MCF 10A (cell line): ENCODE measurements at regions not wholly inside any gene's neighbourhood (a gene's known extent, or its start where the extent isn't known, plus 50 kb on each side); places are given as distances from the start of the nearest gene placed in this dataset.

ENCODE experiments used
- BruUV-seq: library from RNA; stranded (reverse); fragments of 400-500 nt; replicated peaks from 2 replicates; lab custom pipeline; 2021; lab: Mats Ljungman, UMichigan
- CTCF ChIA-PET: fragments of 300-600 bp; sonication (Branson Sonifier 250); formaldehyde crosslinking; extraction: SDS; loops from one replicate; lab custom pipeline; 2021; ENCODE audit warnings: antibody characterized with exemption, inconsistent platforms; lab: Yijun Ruan, JAX
- POLR2A ChIA-PET: fragments of 300-600, 350-650 bp; sonication (Branson Sonifier 250); formaldehyde crosslinking; extraction: SDS; loops from one replicate; lab custom pipeline; 2020; ENCODE audit warnings: antibody characterized with exemption, inconsistent platforms; lab: Yijun Ruan, JAX
- DNase-seq: peaks from one replicate; pipeline ENCODE4 v3.0.0-alpha.2; 2018; ENCODE audit not compliant: unreplicated experiment
- H3K27ac Mint-ChIP-seq: one replicate; pipeline ENCODE4 v1.8.0; 2022; ENCODE audit warnings: mild to moderate bottlenecking, low read depth, mixed read lengths; ENCODE audit not compliant: unreplicated experiment
- H3K27me3 Mint-ChIP-seq: one replicate; pipeline ENCODE4 v1.8.0; 2022; ENCODE audit warnings: mixed read lengths; ENCODE audit not compliant: insufficient read depth, unreplicated experiment
- H3K36me3 Mint-ChIP-seq: one replicate; pipeline ENCODE4 v1.8.0; 2022; ENCODE audit warnings: mild to moderate bottlenecking, moderate library complexity, mixed read lengths; ENCODE audit not compliant: insufficient read depth, unreplicated experiment
- H3K4me1 Mint-ChIP-seq: one replicate; pipeline ENCODE4 v1.8.0; 2022; ENCODE audit warnings: mixed read lengths; ENCODE audit not compliant: insufficient read depth, unreplicated experiment
- H3K4me3 Mint-ChIP-seq: one replicate; pipeline ENCODE4 v1.8.0; 2022; ENCODE audit warnings: mild to moderate bottlenecking, moderate library complexity, mixed read lengths; ENCODE audit not compliant: unreplicated experiment
- H3K9me3 Mint-ChIP-seq: one replicate; pipeline ENCODE4 v1.8.0; 2022; ENCODE audit warnings: mixed read lengths; ENCODE audit not compliant: unreplicated experiment
- intact Hi-C: fragments of 100-400 bp; cut with micrococcal nuclease; formaldehyde crosslinking; loops from 2 replicates; pipeline ENCODE4 v1.14.1; 2022
- TF ChIP-seq, protein P1 (sequence below): fragments of 200-600 bp; IDR thresholded peaks from one replicate; pipeline ENCODE4 v1.8.0; 2022; ENCODE audit warnings: antibody characterized with exemption, mild to moderate bottlenecking; ENCODE audit not compliant: unreplicated experiment

DNA sequence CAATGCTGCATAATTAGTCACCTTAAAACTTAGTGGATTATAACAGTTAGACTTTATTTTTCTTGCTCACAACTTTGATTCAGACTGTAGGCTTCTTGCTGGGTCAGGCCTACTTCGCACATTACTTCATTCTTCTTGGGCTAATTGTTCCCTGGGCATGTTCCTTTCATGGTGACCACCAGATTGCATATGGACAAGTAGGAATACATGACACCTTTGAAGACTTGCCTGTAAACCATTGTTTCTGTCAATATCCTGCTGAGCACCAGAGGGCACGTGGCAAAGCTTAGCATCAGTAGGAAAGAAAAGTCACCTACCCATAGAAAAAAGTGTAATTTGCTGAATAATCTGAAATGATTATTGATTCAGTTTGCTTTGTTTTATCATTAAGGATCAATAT lies 54.3 kb upstream of the ROBO1 start:
- intact Hi-C loops = no loop called here
- ChIA-PET CTCF (no interaction called here), POLR2A (no interaction called here)
- Mint-ChIP-seq H3K9me3 (no peaks in the 10 kb centered on the region), H3K36me3 (no peaks in the 10 kb centered on the region), H3K4me3 (no peak overlapping the region), H3K27me3 (no peaks in the 10 kb centered on the region), H3K27ac (no peak overlapping the region), H3K4me1 (no peaks in the 10 kb centered on the region)
- no peak for DNase-seq
- BruUV-seq = no TSS peak
- TF ChIP-seq, protein P1, sequence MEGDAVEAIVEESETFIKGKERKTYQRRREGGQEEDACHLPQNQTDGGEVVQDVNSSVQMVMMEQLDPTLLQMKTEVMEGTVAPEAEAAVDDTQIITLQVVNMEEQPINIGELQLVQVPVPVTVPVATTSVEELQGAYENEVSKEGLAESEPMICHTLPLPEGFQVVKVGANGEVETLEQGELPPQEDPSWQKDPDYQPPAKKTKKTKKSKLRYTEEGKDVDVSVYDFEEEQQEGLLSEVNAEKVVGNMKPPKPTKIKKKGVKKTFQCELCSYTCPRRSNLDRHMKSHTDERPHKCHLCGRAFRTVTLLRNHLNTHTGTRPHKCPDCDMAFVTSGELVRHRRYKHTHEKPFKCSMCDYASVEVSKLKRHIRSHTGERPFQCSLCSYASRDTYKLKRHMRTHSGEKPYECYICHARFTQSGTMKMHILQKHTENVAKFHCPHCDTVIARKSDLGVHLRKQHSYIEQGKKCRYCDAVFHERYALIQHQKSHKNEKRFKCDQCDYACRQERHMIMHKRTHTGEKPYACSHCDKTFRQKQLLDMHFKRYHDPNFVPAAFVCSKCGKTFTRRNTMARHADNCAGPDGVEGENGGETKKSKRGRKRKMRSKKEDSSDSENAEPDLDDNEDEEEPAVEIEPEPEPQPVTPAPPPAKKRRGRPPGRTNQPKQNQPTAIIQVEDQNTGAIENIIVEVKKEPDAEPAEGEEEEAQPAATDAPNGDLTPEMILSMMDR = no peak

DNA sequence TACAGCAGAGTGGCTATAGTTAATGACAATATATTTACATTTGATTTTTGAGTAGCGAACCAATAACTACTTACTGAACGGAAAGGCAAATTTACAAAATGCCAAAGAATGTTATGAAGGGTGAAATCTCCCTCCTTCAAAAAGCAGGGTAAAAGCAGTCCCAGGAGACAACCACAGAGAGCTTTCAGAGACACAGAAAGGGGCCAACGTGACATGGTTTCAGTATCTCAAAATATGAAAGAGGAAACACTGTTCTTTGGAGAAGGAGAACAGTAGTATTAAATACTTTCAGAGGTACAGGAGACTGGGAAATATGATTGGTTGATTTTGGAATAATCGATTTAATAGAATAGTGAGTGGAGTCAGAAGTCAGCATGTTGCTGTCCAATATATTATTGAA lies 52.3 kb upstream of the ROBO1 start:
- POLR2A ChIA-PET = no interaction called here
- Mint-ChIP-seq H3K4me1 (no peaks in the 10 kb centered on the region), H3K36me3 (no peaks in the 10 kb centered on the region), H3K27me3 (no peaks in the 10 kb centered on the region), H3K4me3 (no peak overlapping the region), H3K9me3 (peaks cover 7% of the 10 kb centered on the region), H3K27ac (no peak overlapping the region)
- TF ChIP-seq, protein P1 = no peak
- CTCF ChIA-PET = no interaction called here
- DNase-seq = no peak
- intact Hi-C loops = no loop called here
- no TSS peak for BruUV-seq

DNA sequence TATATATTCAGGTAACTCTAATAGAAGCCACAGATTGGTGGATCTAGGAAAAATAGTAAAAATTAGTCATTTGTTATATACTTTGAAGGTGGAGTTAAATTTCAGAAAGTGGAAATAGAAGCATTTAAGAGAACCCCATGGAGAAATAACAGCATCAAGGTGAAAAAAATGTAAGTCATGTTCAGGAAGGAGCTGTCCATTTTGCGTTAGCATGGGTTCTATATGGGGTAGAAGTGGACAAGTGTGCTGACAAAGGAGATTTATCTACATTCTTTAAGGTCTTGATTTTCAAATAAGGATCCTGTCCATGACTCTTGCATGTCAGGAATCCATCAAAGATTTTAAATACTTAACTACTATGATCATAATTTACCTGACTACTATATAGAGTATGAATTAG lies 50.2 kb upstream of the ROBO1 start:
- no TSS peak for BruUV-seq
- ChIA-PET CTCF (no interaction called here), POLR2A (no interaction called here)
- TF ChIP-seq, protein P1 = no peak
- DNase-seq = no peak
- H3K9me3 Mint-ChIP-seq = peaks cover 7% of the 10 kb centered on the region
- no peak overlapping the region for H3K27ac Mint-ChIP-seq
- no peaks in the 10 kb centered on the region for H3K36me3 Mint-ChIP-seq
- H3K4me1 Mint-ChIP-seq = no peaks in the 10 kb centered on the region
- H3K4me3 Mint-ChIP-seq = no peak overlapping the region
- H3K27me3 Mint-ChIP-seq = no peaks in the 10 kb centered on the region
- intact Hi-C loops = no loop called here
